ENCODE measurements at regions not wholly inside any gene's neighbourhood (a gene's known extent, or its start where the extent isn't known, plus 50 kb on each side); places are given as distances from the start of the nearest gene placed in this dataset.

DNA sequence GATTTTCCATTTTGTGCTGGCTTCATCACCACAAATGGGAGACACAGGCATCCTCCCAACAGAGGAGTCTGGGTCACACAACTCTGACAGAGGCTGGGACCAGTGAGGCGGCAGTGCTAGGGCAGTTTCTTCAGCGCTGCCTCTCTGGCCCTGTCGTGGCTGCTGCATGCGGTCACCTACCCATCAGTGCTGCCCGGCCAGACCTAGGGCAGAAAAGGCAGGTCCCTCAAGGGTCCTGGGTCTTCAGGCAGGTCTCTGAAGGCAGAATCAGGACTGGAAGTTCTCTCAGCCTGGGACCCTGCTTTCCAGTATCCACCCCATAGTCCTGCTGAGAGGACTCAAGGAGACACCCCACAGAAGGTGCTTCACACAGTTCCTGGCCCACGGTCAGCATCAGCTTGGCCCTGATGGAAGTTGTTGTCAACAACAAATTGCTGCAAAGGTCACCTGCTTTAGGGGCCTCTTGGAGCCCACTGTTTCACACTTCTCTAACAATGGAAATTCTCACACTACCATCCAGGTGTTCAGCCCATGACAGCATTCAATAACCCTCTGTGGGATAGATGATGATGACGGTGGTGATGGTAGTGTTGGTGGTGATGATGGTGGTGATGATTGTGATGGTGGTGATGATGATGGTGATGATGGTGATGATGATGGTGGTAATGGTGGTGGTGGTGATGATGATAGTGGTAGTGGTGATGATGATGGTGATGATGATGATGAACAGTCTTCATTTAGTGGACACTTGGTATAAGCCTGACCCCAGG is 146.4 kb upstream of the PPP1R26 start:
- Histone ChIP-seq H3K27ac (no peak overlapping the region), H3K4me3 (no peak overlapping the region), H3K27me3 (no peaks in the 10 kb centered on the region), H3K36me3 (no peaks in the 10 kb centered on the region), H3K4me1 (no peaks in the 10 kb centered on the region), H3K9me3 (replicated peaks) (no peaks in the 10 kb centered on the region)
- DNase-seq = no peak

DNA sequence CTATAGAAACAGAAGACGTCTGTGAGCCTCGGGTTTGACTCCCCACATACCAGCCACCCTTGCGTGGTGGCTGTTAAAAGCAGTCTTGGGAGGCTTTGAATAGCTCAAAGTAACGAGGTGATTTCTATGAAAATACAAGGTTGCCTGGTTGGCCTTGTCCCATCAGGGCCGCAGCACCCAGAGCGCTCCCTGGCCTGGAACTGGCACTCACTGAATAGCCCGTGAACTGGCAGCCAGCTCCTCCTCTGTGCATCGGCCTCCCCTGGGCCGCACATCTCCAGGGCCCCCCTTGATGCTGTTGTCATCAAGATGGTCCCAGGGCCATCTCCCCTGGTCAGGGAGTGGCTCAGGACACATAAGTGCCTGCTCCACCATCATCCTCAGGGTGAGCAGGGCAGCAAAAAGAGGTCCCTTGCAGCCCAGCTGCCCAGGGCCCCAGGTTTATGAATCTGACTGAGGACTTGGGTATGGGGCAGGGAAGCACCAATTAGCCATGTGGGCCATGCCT is 144.6 kb upstream of the PPP1R26 start:
- Histone ChIP-seq H3K36me3 (no peaks in the 10 kb centered on the region), H3K4me1 (no peaks in the 10 kb centered on the region), H3K27me3 (peaks cover 12% of the 10 kb centered on the region), H3K9me3 (replicated peaks) (no peaks in the 10 kb centered on the region), H3K4me3 (no peak overlapping the region), H3K27ac (no peak overlapping the region)
- DNase-seq = no peak

DNA sequence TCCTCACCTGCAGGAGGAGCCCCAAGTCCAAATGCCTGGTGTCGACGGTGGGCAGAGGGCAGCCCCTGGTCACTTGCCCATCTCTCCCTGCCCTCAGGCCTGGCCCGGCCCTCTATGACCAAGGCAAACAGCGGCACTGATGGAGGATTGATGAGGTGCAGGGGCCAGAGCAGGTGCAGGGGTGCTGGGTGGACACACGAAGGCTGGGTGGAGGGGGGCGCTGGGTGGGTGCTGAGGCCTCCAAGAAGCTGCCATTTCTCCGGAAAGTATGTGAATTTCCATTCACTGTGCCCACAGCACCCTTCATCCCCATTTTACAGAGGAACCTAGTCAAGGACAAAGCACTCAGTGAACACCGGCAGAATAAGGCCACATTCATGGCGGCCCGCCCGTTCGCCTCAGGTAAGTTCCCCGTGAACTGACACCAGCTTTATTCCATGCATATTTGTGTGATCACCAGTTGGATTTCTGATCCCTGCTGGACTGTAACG is 143.8 kb upstream of the PPP1R26 start:
- Histone ChIP-seq H3K9me3 (replicated peaks) (no peaks in the 10 kb centered on the region), H3K27ac (no peak overlapping the region), H3K36me3 (no peaks in the 10 kb centered on the region), H3K4me3 (no peak overlapping the region), H3K4me1 (no peaks in the 10 kb centered on the region), H3K27me3 (peaks cover 19% of the 10 kb centered on the region)
- no peak for DNase-seq

DNA sequence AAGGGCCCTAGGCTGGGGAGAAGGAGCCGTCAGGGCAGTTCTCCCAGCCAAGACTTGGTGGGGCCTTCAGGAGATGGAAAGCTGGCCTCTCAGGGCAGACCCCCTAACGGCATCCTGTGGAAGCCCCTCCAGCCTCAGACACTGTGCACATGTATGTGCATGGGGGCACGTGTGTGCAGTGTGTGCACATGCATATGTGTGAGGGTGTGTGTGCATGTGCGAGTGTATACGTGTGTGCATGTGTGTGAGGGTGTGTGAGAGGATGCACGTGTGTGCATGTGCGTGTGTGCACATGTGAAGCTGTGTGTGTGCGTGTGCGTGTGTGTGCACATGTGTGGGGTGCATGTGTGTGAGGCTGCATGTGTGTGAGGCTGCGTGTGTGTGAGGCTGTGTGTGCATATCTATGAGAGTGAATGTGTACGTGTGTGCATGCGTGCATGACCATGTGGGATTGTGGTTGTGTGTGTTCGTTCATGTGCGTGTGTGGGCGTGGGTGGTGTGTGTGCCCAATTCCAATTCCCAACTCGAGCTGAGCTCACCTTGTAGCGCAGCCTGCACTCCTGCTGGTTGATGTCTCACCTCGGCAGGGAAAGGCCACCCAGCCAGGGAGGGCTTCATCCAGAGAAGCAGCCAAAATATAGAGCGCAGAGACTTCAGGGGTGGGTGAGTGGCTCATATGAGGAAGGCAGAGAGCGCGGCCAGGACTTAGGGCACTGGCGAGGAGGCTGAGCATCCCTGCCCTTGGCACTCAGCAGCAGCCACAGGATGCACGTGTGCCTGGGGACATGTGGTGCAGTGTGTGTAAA is 142.7 kb upstream of the PPP1R26 start:
- Histone ChIP-seq H3K27me3 (peaks cover 26% of the 10 kb centered on the region), H3K4me3 (no peak overlapping the region), H3K9me3 (replicated peaks) (no peaks in the 10 kb centered on the region), H3K4me1 (no peaks in the 10 kb centered on the region), H3K36me3 (no peaks in the 10 kb centered on the region), H3K27ac (no peak overlapping the region)
- DNase-seq = peak in 1 of 2 experiments; percentile 1

DNA sequence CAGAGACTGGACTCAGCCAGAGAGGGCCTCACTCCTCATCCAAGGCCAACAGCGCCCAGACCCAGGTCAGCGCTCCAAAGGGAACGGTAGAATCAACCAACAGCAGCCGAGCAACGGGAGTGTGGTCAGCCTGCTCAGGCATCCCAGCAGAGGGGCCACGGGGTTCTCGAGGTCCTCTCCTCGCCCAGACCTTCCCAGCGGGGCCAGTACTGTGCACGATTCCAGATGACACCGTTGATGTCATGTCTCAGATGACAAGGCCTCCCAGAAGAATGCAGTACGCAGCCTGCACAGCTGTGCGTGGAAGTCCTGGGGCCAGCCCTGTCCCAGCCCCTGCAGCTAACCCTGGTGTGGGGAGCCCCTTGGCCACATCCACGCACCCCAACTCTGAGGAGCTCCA is 141.0 kb upstream of the PPP1R26 start:
- no peaks in the 10 kb centered on the region for H3K9me3 ChIP-seq (replicated peaks)
- no peaks in the 10 kb centered on the region for H3K36me3 ChIP-seq
- no peak for DNase-seq
- no peak overlapping the region for H3K27ac ChIP-seq
- H3K4me1 ChIP-seq = no peaks in the 10 kb centered on the region
- peaks cover 26% of the 10 kb centered on the region for H3K27me3 ChIP-seq
- H3K4me3 ChIP-seq = no peak overlapping the region

DNA sequence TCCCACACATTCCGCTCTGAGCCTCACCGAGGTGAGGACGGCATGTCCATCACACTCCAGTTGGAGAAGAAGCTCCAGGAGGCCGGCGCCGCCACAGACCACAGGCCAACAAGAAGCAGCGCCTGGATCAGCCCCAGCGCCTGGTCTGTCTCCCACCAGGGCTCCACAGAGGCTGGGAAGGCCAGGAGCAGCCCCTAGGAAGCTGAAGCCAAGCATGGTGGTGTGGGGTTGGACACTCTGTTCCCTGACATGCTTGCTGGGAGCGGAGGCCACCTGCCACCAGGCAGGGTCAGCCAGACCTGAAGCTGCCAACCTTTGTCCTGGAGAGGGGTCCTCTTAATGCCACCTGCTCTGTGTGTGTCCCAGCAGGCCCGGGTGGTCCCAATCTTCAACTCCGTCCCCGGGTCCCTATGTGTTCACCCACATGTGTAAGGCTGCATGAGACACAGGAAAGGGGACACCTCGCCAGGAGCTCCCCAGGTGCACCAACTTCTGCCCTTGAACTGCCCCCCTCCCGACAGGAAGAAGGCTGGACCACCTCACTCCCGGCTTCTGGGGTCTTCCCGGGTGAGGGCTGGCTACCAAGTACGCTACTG is 140.1 kb upstream of the PPP1R26 start:
- peaks cover 26% of the 10 kb centered on the region for H3K27me3 ChIP-seq

DNA sequence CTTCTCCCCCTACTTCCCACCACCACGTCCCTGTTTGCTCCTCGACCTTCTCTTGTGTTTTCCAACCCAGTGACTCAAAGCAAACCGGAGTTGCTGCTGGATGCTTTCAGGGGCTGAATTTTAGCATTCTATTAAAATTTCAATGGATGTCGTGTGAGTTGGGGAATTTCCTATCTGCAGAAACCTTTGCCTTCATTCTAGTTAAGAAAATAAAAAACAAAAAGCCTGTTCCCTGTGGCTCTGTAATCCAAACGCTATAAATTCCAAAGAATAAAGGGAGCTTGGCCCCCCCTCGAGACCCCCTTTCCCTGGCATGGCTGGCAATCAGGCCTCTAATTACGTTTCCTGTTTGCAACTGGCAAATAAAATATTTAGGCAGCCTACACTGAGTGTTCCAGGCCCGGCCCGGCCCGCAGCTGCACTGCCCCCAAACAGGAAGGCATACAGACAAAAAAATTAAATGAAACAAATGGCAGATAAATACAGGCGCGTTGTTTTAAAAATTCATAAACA is 139.4 kb upstream of the PPP1R26 start:
- Histone ChIP-seq H3K36me3 (no peaks in the 10 kb centered on the region), H3K27ac (no peak overlapping the region), H3K4me3 (no peak overlapping the region), H3K27me3 (peaks cover 26% of the 10 kb centered on the region), H3K9me3 (replicated peaks) (no peaks in the 10 kb centered on the region), H3K4me1 (no peaks in the 10 kb centered on the region)
- no peak for DNase-seq

More for the DNA sequence above, 140.1 kb upstream of the PPP1R26 start:
- Histone ChIP-seq H3K27ac (no peak overlapping the region), H3K4me1 (no peaks in the 10 kb centered on the region), H3K9me3 (replicated peaks) (no peaks in the 10 kb centered on the region), H3K36me3 (no peaks in the 10 kb centered on the region), H3K4me3 (no peak overlapping the region)
- no peak for DNase-seq

DNA sequence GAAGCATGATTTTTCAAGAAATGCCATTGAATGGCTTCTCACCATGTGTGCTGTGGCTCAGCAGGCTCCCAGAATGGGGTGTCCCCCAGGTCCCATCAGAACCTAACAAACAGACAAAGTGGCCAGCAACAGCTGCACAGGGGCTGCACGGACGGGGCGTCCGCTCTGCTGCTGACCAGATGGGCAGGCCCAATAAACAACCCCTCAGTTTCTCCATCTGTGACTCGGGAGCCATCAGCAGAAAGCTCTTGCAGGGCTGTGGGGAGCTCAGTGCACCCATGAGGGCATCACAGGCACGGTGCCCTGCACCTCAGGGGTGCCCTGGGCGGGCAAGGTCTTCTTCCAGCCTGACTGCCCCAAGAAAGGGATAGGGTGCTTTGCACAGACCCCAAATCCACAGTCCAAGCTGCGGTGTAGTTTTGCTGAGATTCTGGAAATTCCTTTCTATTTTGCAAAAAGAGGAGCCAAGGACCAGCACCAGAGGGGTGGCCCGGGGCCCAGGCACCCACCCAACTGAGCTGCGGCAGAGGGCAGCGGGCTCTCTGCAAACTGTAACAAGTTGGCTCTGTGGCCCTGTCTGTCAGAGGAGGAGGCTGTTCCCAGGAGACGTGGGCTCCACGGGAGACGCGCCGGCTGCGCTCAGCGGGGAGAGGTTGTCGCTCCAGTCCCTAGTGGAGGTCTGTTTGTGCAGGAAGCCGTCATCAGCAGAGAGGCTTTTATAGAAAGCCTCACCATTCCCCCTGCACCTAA is 138.7 kb upstream of the PPP1R26 start:
- DNase-seq = no peak
- Histone ChIP-seq H3K4me1 (no peaks in the 10 kb centered on the region), H3K27ac (no peak overlapping the region), H3K27me3 (peaks cover 32% of the 10 kb centered on the region), H3K9me3 (replicated peaks) (no peaks in the 10 kb centered on the region), H3K36me3 (no peaks in the 10 kb centered on the region), H3K4me3 (no peak overlapping the region)

DNA sequence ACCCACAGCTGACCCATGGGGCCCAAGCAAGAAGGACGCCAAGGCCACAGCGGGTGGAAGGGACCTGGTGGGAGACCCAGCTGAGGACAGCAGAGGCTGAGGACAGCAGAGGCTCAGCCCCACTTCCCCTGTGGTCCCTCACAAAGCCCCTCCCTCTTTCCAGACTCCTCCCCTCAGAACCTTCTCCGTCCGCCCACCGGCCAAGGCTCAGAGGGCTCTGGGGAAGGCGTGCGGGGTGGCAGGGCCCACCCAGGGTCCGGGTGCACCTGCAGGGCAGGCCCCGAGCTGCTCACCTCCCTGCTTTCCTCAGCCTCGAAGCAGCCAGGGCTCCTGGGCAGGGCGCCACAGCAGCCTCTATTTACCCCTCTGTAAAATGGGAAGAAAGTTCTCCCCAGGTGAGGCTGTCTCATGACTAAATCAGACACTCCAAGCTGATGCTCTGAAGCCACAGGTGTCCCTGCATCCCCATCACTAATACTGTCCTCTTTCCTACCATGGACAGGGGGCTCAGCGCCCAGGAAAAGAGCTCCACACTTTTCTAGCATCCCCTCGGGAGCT is 137.9 kb upstream of the PPP1R26 start:
- no peaks in the 10 kb centered on the region for H3K36me3 ChIP-seq
- no peak overlapping the region for H3K4me3 ChIP-seq
- H3K27me3 ChIP-seq = peaks cover 39% of the 10 kb centered on the region
- no peak for DNase-seq
- H3K9me3 ChIP-seq (replicated peaks) = no peaks in the 10 kb centered on the region
- no peaks in the 10 kb centered on the region for H3K4me1 ChIP-seq
- H3K27ac ChIP-seq = no peak overlapping the region

DNA sequence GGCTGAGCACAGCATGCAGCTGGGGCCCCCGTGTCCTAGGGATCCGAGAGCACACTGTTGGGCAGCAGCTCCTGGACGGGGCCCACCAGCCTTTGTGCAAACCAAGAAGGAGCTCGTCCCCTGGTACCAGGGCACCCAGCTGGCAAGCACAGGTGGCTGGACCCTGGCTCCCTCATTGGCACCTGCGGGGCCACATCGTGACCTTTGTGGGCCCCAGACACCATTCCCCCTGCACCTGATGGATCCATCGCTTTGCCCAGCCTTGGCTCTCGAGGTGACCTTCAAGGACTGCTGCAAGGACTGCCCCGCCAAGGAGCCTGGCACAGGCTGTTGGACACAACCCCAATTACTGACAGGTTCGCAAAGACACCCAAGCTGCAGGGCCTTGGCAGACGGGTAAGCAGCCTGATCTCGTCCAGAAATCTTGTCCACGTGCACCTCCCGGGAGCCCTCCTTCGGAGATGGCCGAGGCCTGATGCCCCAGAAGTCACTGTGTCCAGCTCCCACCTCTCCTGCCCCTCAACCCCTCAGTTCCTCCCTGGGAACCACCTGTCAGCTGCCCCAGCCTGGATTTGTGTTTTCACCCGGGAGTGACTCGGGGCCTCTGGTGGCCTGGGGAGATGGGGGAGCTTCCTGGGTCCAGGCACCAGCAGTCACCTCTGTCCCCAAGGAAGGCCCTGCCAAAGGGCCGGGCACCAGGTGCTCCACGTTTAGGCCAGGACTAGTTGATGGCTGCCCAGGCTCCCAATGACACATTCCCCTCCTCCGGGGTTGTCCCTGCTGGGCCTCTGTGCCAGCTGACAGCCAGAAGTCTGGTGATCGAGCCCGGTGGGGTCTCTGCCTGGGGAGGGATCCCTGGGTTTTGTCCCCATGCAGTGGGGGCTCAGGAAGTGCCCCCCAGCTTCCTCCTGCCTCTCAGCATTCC is 137.1 kb upstream of the PPP1R26 start:
- Histone ChIP-seq H3K27ac (no peak overlapping the region), H3K4me3 (no peak overlapping the region)
- DNase-seq = no peak

DNA sequence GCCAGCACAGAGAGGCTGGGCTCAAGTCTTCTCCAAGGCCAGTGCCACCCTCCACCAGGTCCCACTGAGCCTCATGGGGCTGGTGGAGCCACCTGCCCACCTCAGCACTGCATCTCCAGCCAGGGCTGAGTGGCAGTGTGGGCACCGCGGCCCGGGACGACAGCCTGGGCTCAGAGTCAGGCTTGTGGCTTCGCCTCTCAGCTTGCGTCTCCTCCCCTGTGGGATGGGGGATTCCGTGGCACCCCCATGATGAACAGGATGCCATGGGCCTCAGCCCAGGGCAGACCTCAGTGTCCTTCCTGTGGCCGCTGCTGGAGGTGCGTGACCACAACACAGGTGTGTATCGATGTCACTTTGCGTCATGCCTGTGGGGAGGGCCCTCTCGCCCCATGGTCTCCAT is 136.4 kb upstream of the PPP1R26 start:
- no peak overlapping the region for H3K27ac ChIP-seq
- no peak overlapping the region for H3K4me3 ChIP-seq
- no peak for DNase-seq
- H3K36me3 ChIP-seq = no peaks in the 10 kb centered on the region
- peaks cover 52% of the 10 kb centered on the region for H3K27me3 ChIP-seq
- no peaks in the 10 kb centered on the region for H3K4me1 ChIP-seq
- H3K9me3 ChIP-seq (replicated peaks) = no peaks in the 10 kb centered on the region

More for the DNA sequence above, 137.1 kb upstream of the PPP1R26 start:
- Histone ChIP-seq H3K36me3 (no peaks in the 10 kb centered on the region), H3K4me1 (no peaks in the 10 kb centered on the region), H3K27me3 (peaks cover 45% of the 10 kb centered on the region), H3K9me3 (replicated peaks) (no peaks in the 10 kb centered on the region)

DNA sequence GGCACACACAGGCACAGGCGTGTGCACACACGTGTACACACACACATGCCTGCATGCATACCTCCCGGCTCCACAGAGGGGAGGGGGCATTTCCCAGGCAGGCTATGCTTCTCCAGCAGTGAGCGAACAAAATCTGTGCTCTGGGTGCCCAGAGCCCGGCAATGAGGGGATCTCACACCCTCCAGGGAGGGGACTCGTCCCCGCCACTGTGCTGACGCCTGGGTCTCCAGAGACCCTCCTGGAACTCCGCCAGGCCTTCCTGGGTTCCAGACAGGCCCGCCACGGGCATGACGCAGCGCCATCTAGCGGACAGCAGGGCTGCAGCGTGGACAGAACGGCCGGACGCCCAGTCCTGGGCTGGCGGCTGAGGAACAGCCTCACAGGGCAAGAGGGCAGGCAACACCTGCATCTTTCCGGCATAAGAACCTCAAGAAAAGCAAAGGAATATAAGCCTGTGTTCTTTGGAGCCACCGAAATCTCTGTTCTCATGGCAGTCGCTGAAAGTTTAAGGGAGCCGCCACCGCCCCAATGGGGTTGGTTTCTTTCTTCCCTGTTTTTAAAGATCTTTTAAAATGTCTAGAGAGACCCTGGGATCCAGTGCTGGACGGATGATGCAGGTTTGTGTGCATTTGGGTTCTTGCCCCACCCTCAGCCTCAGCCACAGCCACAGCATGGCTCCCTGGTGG is 135.6 kb upstream of the PPP1R26 start:
- Histone ChIP-seq H3K36me3 (no peaks in the 10 kb centered on the region), H3K4me3 (no peak overlapping the region), H3K27ac (no peak overlapping the region), H3K27me3 (peaks cover 52% of the 10 kb centered on the region), H3K4me1 (no peaks in the 10 kb centered on the region), H3K9me3 (replicated peaks) (no peaks in the 10 kb centered on the region)
- peak; percentile 63 to 77 for DNase-seq

DNA sequence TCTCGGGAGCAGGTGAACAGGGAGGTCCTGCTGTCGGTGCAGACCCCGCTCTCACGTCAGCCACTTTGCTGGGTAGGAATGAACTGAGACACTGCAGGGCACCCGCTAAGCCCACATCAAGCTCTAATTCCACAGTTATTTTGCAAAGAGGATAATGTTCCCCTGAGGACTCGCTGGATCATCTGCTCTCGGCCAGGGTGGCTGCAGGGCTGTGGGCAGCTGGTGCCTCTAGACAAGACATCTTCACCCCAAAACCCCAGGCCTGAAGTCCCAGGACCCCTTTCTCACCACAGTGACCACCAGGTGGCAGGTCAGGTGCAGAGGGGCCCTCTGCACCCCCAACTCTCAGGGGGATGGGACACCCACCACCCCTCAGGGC is 135.1 kb upstream of the PPP1R26 start:
- no peak overlapping the region for H3K27ac ChIP-seq
- no peaks in the 10 kb centered on the region for H3K9me3 ChIP-seq (replicated peaks)
- H3K4me3 ChIP-seq = no peak overlapping the region
- DNase-seq = no peak
- no peaks in the 10 kb centered on the region for H3K4me1 ChIP-seq
- no peaks in the 10 kb centered on the region for H3K36me3 ChIP-seq
- peaks cover 54% of the 10 kb centered on the region for H3K27me3 ChIP-seq
